ENCODE measurements at regions not wholly inside any gene's neighbourhood (a gene's known extent, or its start where the extent isn't known, plus 50 kb on each side); places are given as distances from the start of the nearest gene placed in this dataset.

DNA sequence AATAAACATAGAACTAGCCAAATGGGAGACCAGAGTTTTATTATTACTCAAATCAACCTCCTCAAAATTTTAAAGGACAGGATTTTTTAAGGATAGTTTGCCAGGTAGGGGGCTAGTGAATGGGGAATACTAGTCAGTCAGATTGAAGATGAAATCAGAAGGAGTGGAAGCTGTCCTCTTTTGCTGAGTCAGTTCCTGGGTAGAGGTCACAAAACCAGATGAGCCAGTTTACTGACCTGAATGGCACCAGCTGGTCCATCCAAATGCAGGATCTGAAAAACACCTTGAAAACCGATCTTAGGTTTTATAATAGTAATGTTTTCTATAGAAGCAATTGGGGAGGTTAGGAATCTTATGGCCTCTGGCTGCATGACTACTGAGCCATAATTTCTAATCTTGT is 558.2 kb downstream of the PKHD1 start:
- TF ChIP-seq, protein P1, sequence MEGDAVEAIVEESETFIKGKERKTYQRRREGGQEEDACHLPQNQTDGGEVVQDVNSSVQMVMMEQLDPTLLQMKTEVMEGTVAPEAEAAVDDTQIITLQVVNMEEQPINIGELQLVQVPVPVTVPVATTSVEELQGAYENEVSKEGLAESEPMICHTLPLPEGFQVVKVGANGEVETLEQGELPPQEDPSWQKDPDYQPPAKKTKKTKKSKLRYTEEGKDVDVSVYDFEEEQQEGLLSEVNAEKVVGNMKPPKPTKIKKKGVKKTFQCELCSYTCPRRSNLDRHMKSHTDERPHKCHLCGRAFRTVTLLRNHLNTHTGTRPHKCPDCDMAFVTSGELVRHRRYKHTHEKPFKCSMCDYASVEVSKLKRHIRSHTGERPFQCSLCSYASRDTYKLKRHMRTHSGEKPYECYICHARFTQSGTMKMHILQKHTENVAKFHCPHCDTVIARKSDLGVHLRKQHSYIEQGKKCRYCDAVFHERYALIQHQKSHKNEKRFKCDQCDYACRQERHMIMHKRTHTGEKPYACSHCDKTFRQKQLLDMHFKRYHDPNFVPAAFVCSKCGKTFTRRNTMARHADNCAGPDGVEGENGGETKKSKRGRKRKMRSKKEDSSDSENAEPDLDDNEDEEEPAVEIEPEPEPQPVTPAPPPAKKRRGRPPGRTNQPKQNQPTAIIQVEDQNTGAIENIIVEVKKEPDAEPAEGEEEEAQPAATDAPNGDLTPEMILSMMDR (IDR thresholded peaks at IDR 0.05), result no peak
- H3K9me3 Mint-ChIP-seq (ENCODE audit: low read depth), result no peaks in the 10 kb centered on the region
- H3K36me3 Mint-ChIP-seq (ENCODE audit: low read depth), result no peaks in the 10 kb centered on the region
- H3K27ac Mint-ChIP-seq (ENCODE audit: unreplicated experiment), result no peak overlapping the region
- peaks cover 5% of the 10 kb centered on the region for H3K4me1 Mint-ChIP-seq (ENCODE audit: low read depth)
- peaks cover 1% of the 10 kb centered on the region for H3K27me3 Mint-ChIP-seq (ENCODE audit: low read depth)
- H3K4me3 Mint-ChIP-seq (ENCODE audit: unreplicated experiment), result no peak overlapping the region
- no peak for DNase-seq (ENCODE audit: low spot score)

DNA sequence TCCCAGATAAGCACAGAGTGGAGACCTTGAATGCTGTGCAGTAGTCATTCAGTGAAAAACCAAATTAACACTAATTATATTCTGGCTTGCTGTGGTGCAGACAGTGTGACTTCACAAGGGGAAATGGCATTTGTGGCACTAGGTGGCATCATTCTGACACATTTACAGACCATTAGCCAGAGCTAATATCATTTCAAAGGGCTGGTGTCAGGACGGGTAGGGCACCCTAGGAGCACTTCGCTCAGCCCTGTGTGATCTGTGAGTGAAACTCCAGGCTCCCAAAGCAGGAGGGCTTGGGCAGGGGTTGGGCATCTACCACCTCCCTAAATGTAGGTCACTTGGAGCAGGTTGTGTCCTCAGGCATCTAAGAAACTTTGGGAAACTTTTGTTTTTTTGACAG is 555.8 kb downstream of the PKHD1 start:
- peaks cover 7% of the 10 kb centered on the region for H3K4me1 Mint-ChIP-seq (ENCODE audit: low read depth)
- H3K27me3 Mint-ChIP-seq (ENCODE audit: low read depth), result peaks cover 1% of the 10 kb centered on the region
- no peak overlapping the region for H3K4me3 Mint-ChIP-seq (ENCODE audit: unreplicated experiment)
- no peaks in the 10 kb centered on the region for H3K9me3 Mint-ChIP-seq (ENCODE audit: low read depth)
- no peak overlapping the region for H3K27ac Mint-ChIP-seq (ENCODE audit: unreplicated experiment)
- H3K36me3 Mint-ChIP-seq (ENCODE audit: low read depth), result no peaks in the 10 kb centered on the region
- DNase-seq (ENCODE audit: low spot score), result no peak
- TF ChIP-seq, protein P1 (IDR thresholded peaks at IDR 0.05), result peak; percentile 51

DNA sequence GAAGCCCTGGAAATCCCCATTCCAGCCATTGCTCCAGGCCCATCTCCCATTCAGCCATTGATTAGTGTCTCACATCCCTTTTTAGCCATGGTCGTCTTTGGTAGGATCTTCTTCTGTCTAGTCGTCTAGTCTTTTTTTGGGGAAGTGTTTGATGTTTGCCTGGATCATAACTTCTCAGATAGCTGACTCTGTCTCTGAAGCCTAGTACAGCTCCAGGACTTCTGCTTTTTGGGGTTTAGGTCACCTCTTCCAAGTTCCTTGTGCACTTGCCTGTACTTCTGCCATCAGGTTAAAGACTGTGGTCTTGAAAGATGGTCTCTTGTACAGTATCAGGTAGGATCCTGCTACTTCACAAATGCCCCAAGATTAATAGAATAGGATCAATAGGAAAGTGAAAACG is 553.5 kb downstream of the PKHD1 start:
- Mint-ChIP-seq H3K4me1 (ENCODE audit: low read depth) (peaks cover 3% of the 10 kb centered on the region), H3K27ac (ENCODE audit: unreplicated experiment) (no peak overlapping the region), H3K9me3 (ENCODE audit: low read depth) (no peaks in the 10 kb centered on the region), H3K36me3 (ENCODE audit: low read depth) (no peaks in the 10 kb centered on the region), H3K27me3 (ENCODE audit: low read depth) (peaks cover 1% of the 10 kb centered on the region), H3K4me3 (ENCODE audit: unreplicated experiment) (no peak overlapping the region)
- no peak for DNase-seq (ENCODE audit: low spot score)
- TF ChIP-seq, protein P1 (IDR thresholded peaks at IDR 0.05), result no peak

DNA sequence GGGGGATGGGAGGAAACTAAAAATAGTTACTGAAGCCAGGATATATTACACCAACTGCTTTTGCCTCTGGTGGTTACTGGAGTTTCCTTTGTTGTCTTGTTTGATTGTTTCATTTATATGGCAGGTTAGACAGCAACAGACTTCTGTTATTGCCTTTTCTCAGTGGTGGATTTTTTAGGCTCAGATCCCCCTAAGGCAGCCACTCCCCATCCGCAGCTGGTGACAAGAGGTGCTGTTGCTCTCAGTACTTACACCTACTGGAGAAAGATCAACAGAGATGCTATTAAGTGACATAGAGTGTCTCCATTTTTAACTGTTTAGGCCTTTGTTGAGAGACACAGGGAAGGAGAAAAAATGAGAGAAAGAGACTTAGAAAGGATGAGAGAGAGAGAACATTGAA is 552.1 kb downstream of the PKHD1 start:
- DNase-seq (ENCODE audit: low spot score), result no peak
- no peak overlapping the region for H3K27ac Mint-ChIP-seq (ENCODE audit: unreplicated experiment)
- H3K4me1 Mint-ChIP-seq (ENCODE audit: low read depth), result peaks cover 7% of the 10 kb centered on the region
- H3K36me3 Mint-ChIP-seq (ENCODE audit: low read depth), result no peaks in the 10 kb centered on the region
- H3K4me3 Mint-ChIP-seq (ENCODE audit: unreplicated experiment), result no peak overlapping the region
- TF ChIP-seq, protein P1 (IDR thresholded peaks at IDR 0.05), result no peak
- H3K9me3 Mint-ChIP-seq (ENCODE audit: low read depth), result no peaks in the 10 kb centered on the region
- H3K27me3 Mint-ChIP-seq (ENCODE audit: low read depth), result peaks cover 1% of the 10 kb centered on the region

DNA sequence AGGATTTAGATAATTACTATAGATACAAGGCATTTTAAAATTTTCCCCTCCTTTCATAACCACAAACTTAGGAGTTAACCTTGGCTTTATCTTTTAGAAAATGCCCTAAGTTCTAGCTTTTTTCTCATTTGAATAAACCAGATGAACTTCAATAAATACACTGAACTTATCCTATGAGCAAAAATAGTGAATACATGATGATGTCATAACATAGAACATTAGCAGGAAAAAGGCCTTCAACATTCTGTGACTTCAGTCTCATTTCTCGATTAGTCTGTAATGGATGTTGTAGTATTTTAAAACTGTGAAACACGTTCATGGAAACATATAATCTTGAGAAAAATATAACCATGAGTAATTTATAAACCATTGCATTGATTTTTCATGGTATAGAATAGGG is 550.7 kb downstream of the PKHD1 start:
- H3K9me3 Mint-ChIP-seq (ENCODE audit: low read depth), result no peaks in the 10 kb centered on the region
- no peak for DNase-seq (ENCODE audit: low spot score)
- TF ChIP-seq, protein P1 (IDR thresholded peaks at IDR 0.05), result no peak
- H3K36me3 Mint-ChIP-seq (ENCODE audit: low read depth), result no peaks in the 10 kb centered on the region
- H3K27me3 Mint-ChIP-seq (ENCODE audit: low read depth), result peaks cover 1% of the 10 kb centered on the region
- peaks cover 12% of the 10 kb centered on the region for H3K4me1 Mint-ChIP-seq (ENCODE audit: low read depth)
- no peak overlapping the region for H3K27ac Mint-ChIP-seq (ENCODE audit: unreplicated experiment)
- no peak overlapping the region for H3K4me3 Mint-ChIP-seq (ENCODE audit: unreplicated experiment)
